ENCODE measurements at regions not wholly inside any gene's neighbourhood (a gene's known extent, or its start where the extent isn't known, plus 50 kb on each side); places are given as distances from the start of the nearest gene placed in this dataset.

GRCh38 chrX:102067966-102068723 is 57.3 kb upstream of the TCEAL2 start:
- DNase-seq (ENCODE audit: low spot score) = peak; percentile 31

- DNase-seq (ENCODE audit: low spot score) = no peak
Measured at GRCh38 chrX:102063445-102064074, 61.9 kb upstream of the TCEAL2 start.

DNA sequence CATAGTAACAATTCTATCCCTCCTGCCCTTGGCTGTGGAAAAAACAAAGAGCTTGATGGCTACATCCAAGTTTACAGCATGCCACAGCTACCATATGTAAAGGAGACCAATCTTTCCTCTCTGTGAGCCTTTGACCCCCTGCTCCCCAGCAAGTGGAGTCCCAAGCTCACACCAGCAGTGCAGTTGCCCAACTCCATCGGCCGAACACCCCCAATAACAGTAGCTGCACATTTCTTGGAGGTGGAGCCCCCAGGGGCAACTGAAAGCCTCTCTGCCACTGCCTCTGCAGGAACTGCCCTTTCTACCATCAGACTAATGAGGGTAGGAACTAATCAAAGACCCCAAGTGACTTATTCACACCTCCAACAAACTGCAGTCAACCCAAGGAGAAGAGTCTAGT is 81.0 kb upstream of the TCEAL2 start:
- DNase-seq (ENCODE audit: low spot score) = no peak

DNA sequence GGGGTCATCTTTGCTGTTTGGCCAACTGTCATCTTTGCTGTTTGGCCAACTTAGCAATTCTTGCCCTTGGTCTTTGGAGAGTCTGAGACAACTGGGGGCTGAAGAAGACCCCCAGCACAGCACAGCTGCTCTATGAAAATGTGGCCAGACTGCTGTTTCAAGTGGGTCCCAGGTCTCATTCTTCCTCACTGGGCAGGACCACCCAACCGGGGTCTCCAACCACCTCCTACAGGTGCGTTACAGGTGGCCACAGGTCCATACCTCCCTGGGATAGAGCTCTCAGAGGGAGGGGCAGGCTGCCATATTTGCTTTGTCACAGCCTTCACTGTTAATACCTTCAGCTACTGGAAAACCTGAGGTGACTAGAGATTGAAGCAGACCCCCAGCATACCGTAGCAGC is 82.1 kb upstream of the TCEAL2 start:
- no peak for DNase-seq (ENCODE audit: low spot score)

GRCh38 chrX:102042372-102043325 is 82.8 kb upstream of the TCEAL2 start:
- no peak for DNase-seq (ENCODE audit: low spot score)

DNA sequence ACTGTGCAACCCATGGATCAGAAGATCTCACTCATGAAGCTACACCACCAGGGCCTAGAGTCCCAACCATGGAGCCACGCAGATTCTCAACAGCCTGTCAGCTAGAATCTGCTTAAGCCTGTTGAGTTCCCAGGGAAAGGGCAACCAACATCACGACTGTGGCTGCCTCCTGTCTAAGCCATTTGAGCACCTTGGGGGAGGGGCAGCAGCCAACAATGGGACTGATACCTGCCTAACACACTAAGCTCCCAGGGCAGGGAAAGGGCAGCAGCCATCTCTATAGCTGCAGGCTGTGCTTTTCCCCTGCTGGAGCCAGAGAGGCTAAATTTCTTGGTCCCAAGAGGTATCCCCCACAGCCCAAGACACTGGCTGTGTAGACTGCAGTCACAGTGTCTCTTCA is 96.5 kb upstream of the TCEAL2 start:
- DNase-seq (ENCODE audit: low spot score) = no peak

GRCh38 chrX:102018208-102018607 is 86.4 kb upstream of the ZMAT1 start:
- DNase-seq (ENCODE audit: low spot score) = no peak

DNA sequence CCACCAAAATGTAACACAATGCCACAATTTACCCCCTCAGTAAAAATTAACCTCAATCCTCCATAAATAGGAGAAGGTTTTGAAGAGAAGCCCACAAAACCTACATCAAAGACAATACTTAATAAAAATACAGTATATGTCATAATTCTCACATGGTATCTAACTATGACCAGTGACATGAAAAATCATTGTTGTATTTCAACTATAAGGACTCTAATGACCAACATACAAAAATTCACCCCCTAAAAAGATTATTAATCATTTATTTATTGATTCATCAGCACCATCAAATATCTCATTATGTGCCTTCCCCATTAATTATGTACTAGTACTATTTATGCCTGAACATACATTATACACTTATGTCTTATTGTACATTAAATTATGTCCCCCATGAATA is 77.1 kb upstream of the ZMAT1 start:
- DNase-seq (ENCODE audit: low spot score) = no peak

DNA sequence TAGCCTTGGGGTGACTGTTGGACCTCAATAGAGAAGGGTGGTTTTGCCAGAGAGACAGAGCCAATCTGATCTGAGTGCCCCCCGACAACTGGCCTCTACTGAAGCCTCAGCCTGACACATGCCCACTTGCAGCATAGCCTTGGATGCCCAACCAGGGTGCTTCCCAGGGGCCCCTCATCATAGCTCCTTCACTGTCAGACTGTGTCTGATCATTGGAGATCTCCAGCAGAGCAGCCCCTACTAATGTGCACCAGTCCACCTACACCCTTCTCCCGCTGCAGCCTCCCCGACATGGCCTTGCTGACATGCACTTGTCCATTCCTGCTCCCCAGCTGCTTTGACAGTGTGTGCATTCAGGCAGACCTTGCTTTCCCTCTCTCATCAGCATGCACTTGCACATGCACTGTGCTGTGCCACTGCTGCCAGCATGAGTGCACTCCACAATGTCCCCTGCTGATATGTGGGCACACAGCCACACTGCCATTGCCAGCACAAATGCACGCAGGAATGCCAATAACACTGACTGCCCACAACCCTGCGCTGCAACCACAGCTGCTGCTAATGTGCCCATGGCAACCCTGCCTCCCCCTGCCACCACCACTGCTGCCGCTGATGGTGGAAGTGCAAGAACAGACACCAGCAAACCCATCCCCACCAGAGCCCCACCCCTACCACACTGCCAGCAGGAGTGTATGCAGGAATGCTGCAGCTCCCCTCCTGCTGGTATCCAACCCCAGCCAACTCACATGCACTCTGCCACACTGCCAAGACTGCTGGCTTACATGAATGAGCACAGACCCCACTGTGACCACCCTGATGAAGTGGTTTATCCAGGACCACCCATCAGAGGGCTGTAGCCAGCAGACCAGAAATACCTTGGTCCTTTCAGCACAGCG is 68.1 kb upstream of the ZMAT1 start:
- DNase-seq (ENCODE audit: low spot score) = no peak

GRCh38 chrX:101993335-101993734 is 61.5 kb upstream of the ZMAT1 start:
- DNase-seq (ENCODE audit: low spot score) = no peak

DNA sequence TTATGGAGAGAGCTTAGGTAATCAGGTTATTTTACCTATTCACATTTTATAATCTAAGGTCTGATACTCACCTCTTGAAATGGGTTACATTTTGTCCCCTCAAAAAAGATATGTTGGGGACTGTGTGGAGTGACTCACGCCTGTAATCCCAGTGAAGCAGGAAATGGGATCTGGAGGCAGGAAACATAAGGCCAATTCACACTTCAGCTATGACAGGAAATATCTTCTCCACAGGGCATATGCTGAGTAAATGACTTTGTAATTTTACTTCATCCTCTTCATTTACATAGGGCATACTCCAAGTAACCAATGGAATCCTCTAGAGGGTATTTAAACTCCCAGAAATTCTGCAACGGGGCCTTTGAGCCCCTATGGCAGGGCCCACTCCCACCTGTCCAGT is 54.8 kb upstream of the ZMAT1 start:
- no peak for DNase-seq (ENCODE audit: low spot score)
